MM.1S (cell line): ENCODE measurements at regions not wholly inside any gene's neighbourhood (a gene's known extent, or its start where the extent isn't known, plus 50 kb on each side); places are given as distances from the start of the nearest gene placed in this dataset.

ENCODE experiments used
- DNase-seq: peaks from one replicate; pipeline ENCODE4 v3.0.0-alpha.2; 2015
- H2AFZ ChIP-seq: fragments of 300-600 bp; sonication (generic); 2 replicates; pipeline ENCODE4 v1.6.0; 2016; ENCODE audit warnings: antibody characterized with exemption, low read length
- H3F3A ChIP-seq: fragments of 300-600 bp; sonication (generic); 2 replicates; pipeline ENCODE4 v1.6.1; 2016; ENCODE audit warnings: mild to moderate bottlenecking, antibody characterized with exemption, low read length, moderate library complexity, mixed read lengths; ENCODE audit not compliant: insufficient read depth
- H3K27ac ChIP-seq: fragments of 300-600 bp; sonication (generic); 2 replicates; pipeline ENCODE4 v1.5.1; 2016; ENCODE audit warnings: mild to moderate bottlenecking, low read length
- H3K27me3 ChIP-seq: fragments of 300-600 bp; sonication (generic); replicated peaks from 2 replicates; pipeline ENCODE4 v1.6.0; 2016; ENCODE audit warnings: low read length; ENCODE audit not compliant: insufficient read depth
- H3K36me3 ChIP-seq: fragments of 300-600 bp; sonication (generic); replicated peaks from 2 replicates; pipeline ENCODE4 v1.6.1; 2016; ENCODE audit warnings: mild to moderate bottlenecking, low read length, mixed read lengths; ENCODE audit not compliant: insufficient read depth
- H3K4me1 ChIP-seq: fragments of 300-600 bp; sonication (generic); 2 replicates; pipeline ENCODE4 v1.6.1; 2016; ENCODE audit warnings: low read length, mixed read lengths
- H3K4me2 ChIP-seq: fragments of 300-600 bp; sonication (generic); 2 replicates; pipeline ENCODE4 v1.6.0; 2016; ENCODE audit warnings: low read depth, low read length
- H3K4me3 ChIP-seq: fragments of 300-600 bp; sonication (generic); 2 replicates; pipeline ENCODE4 v1.5.1; 2016; ENCODE audit warnings: low read length, mixed read lengths
- H3K79me2 ChIP-seq: fragments of 300-600 bp; sonication (generic); 2 replicates; pipeline ENCODE4 v1.6.1; 2016; ENCODE audit warnings: mixed run types, low read length, mixed read lengths
- H3K9ac ChIP-seq: fragments of 300-600 bp; sonication (generic); 2 replicates; pipeline ENCODE4 v1.6.1; 2016; ENCODE audit warnings: low read length, mixed read lengths
- H3K9me2 ChIP-seq: fragments of 300-600 bp; sonication (generic); replicated peaks from 2 replicates; pipeline ENCODE4 v1.6.1; 2016; ENCODE audit warnings: mild to moderate bottlenecking, low read length, mixed read lengths; ENCODE audit not compliant: insufficient read depth
- H3K9me3 ChIP-seq: fragments of 300-600 bp; sonication (generic); replicated peaks from 2 replicates; pipeline ENCODE4 v1.6.1; 2016; ENCODE audit warnings: mild to moderate bottlenecking, low read length, mixed read lengths; ENCODE audit not compliant: insufficient read depth
- H4K20me1 ChIP-seq: fragments of 300-600 bp; sonication (generic); 2 replicates; pipeline ENCODE4 v1.6.1; 2016; ENCODE audit warnings: mild to moderate bottlenecking, low read length, moderate library complexity, mixed read lengths; ENCODE audit not compliant: insufficient read depth
- CTCF ChIP-seq: fragments of 300-600 bp; sonication (generic); IDR thresholded peaks from 2 replicates; pipeline ENCODE4 v1.5.1; 2016; ENCODE audit warnings: antibody characterized with exemption, low read length, mixed read lengths
- EZH2 ChIP-seq: fragments of 300-600 bp; sonication (generic); optimal IDR thresholded peaks from 2 replicates; pipeline ENCODE3; 2017; ENCODE audit warnings: low read depth, mild to moderate bottlenecking, antibody characterized with exemption, low read length, mixed read lengths
- EZH2phosphoT487 ChIP-seq: fragments of 300-600 bp; sonication (generic); IDR thresholded peaks from 2 replicates; pipeline ENCODE4 v1.6.1; 2018; ENCODE audit warnings: antibody characterized with exemption, low read length

- Histone ChIP-seq H3K9me2 (no peaks in the 10 kb centered on the region), H3K4me1 (no peaks in the 10 kb centered on the region), H3K36me3 (no peaks in the 10 kb centered on the region), H3K79me2 (no peaks in the 10 kb centered on the region), H3K9me3 (no peaks in the 10 kb centered on the region), H3K27ac (no peak overlapping the region), H3K27me3 (no peaks in the 10 kb centered on the region), H3K4me3 (no peak overlapping the region), H2AFZ (no peak overlapping the region), H3K9ac (no peak overlapping the region), H3K4me2 (no peak overlapping the region), H4K20me1 (no peaks in the 10 kb centered on the region), H3F3A (no peaks in the 10 kb centered on the region)
- DNase-seq, result no peak
- TF ChIP-seq EZH2 (no peak), EZH2phosphoT487 (no peak), CTCF (no peak)
Measured at GRCh38 chr12:93229494-93230325, 148.0 kb upstream of the NUDT4 start.

- TF ChIP-seq EZH2, result no peak
- no peak for TF ChIP-seq EZH2phosphoT487
- no peak for TF ChIP-seq CTCF
- no peak overlapping the region for H2AFZ ChIP-seq
- H3K4me1 ChIP-seq, result no peaks in the 10 kb centered on the region
- no peak overlapping the region for H3K27ac ChIP-seq
- no peaks in the 10 kb centered on the region for H3K9me3 ChIP-seq
- no peak overlapping the region for H3K4me3 ChIP-seq
- no peaks in the 10 kb centered on the region for H3K27me3 ChIP-seq
- no peaks in the 10 kb centered on the region for H4K20me1 ChIP-seq
- no peaks in the 10 kb centered on the region for H3K79me2 ChIP-seq
- no peak overlapping the region for H3K9ac ChIP-seq
- H3K4me2 ChIP-seq, result no peak overlapping the region
- no peaks in the 10 kb centered on the region for H3F3A ChIP-seq
- H3K36me3 ChIP-seq, result no peaks in the 10 kb centered on the region
- no peak for DNase-seq
- no peaks in the 10 kb centered on the region for H3K9me2 ChIP-seq
Measured at GRCh38 chr12:93230326-93230720, 147.4 kb upstream of the NUDT4 start.

GRCh38 chr12:93231938-93232337 lies 145.8 kb upstream of the NUDT4 start:
- no peak overlapping the region for H3K4me3 ChIP-seq
- H3K79me2 ChIP-seq, result no peaks in the 10 kb centered on the region
- no peak overlapping the region for H3K27ac ChIP-seq
- H3K9me3 ChIP-seq, result no peaks in the 10 kb centered on the region
- H3K4me2 ChIP-seq, result no peak overlapping the region
- H3F3A ChIP-seq, result no peaks in the 10 kb centered on the region
- TF ChIP-seq EZH2phosphoT487, result no peak
- TF ChIP-seq EZH2, result no peak
- TF ChIP-seq CTCF, result no peak
- DNase-seq, result no peak
- no peak overlapping the region for H3K9ac ChIP-seq
- H2AFZ ChIP-seq, result no peak overlapping the region
- H3K27me3 ChIP-seq, result no peaks in the 10 kb centered on the region
- H3K9me2 ChIP-seq, result no peaks in the 10 kb centered on the region
- H4K20me1 ChIP-seq, result no peaks in the 10 kb centered on the region
- H3K36me3 ChIP-seq, result no peaks in the 10 kb centered on the region
- H3K4me1 ChIP-seq, result no peaks in the 10 kb centered on the region
